GM23248 (cell line): ENCODE measurements at regions not wholly inside any gene's neighbourhood (a gene's known extent, or its start where the extent isn't known, plus 50 kb on each side); places are given as distances from the start of the nearest gene placed in this dataset.

ENCODE experiments used
- EZH2 ChIP-seq: fragments of 200-600 bp; sonication (generic); IDR thresholded peaks from 2 replicates; pipeline ENCODE4 v1.6.1; 2018; ENCODE audit warnings: antibody characterized with exemption, mild to moderate bottlenecking; ENCODE audit not compliant: insufficient read depth, poor library complexity, severe bottlenecking
- EZH2phosphoT487 ChIP-seq: fragments of 200-600 bp; sonication (generic); IDR thresholded peaks from 2 replicates; pipeline ENCODE4 v1.6.1; 2018; ENCODE audit warnings: antibody characterized with exemption, moderate library complexity, mild to moderate bottlenecking, low read depth; ENCODE audit not compliant: insufficient read depth

- TF ChIP-seq EZH2 (no peak), EZH2phosphoT487 (no peak)
Observed at GRCh38 chr10:106106114-106106513, 1058.4 kb downstream of the SORCS1 start.
